Smooth muscle cell (in vitro differentiated cells): ENCODE measurements at regions not wholly inside any gene's neighbourhood (a gene's known extent, or its start where the extent isn't known, plus 50 kb on each side); places are given as distances from the start of the nearest gene placed in this dataset. TPM values are rescaled to one million over a fixed set of nuclear protein-coding genes. Genes with fewer than 3 reads are reported as not detected.
"Not testable (repeated sequence)": the region's sequence is repeated elsewhere in the genome, so short reads cannot be mapped to it uniquely, and the experiment has no call there.

Experiments used
- DNase-seq: peaks from one replicate; lab custom pipeline; 2025; ENCODE audit not compliant: unreplicated experiment; lab: John Stamatoyannopoulos, UW
- H2AFZ ChIP-seq: fragments of 200-600 bp; sonication (generic); 2 replicates; pipeline ENCODE4 v1.6.0; 2016; ENCODE audit warnings: antibody characterized with exemption, low read depth, mild to moderate bottlenecking
- H3F3A ChIP-seq: fragments of 200-600 bp; sonication (generic); 2 replicates; pipeline ENCODE4 v1.6.0; 2017; ENCODE audit warnings: antibody characterized with exemption, low read depth
- H3K27ac ChIP-seq: fragments of 200-600 bp; sonication (generic); 2 replicates; pipeline ENCODE4 v1.5.1; 2016; ENCODE audit warnings: low read depth, mild to moderate bottlenecking
- H3K27me3 ChIP-seq: fragments of 200-600 bp; sonication (generic); 2 replicates; pipeline ENCODE4 v1.6.1; 2016; ENCODE audit warnings: low read depth, mild to moderate bottlenecking
- H3K36me3 ChIP-seq: fragments of 200-600 bp; sonication (generic); 2 replicates; pipeline ENCODE4 v1.5.1; 2016; ENCODE audit warnings: low read depth
- H3K4me1 ChIP-seq: fragments of 200-600 bp; sonication (generic); 2 replicates; pipeline ENCODE4 v1.5.1; 2016; ENCODE audit warnings: low read depth
- H3K4me2 ChIP-seq: fragments of 200-600 bp; sonication (generic); 2 replicates; pipeline ENCODE4 v1.6.0; 2016; ENCODE audit warnings: mild to moderate bottlenecking
- H3K4me3 ChIP-seq: fragments of 200-600 bp; sonication (generic); 2 replicates; pipeline ENCODE4 v1.5.1; 2016; ENCODE audit warnings: mild to moderate bottlenecking
- H3K79me2 ChIP-seq: fragments of 200-600 bp; sonication (generic); 2 replicates; pipeline ENCODE4 v1.6.0; 2016; ENCODE audit warnings: low read depth, mild to moderate bottlenecking
- H3K9ac ChIP-seq: fragments of 200-600 bp; sonication (generic); 2 replicates; pipeline ENCODE4 v1.6.0; 2016; ENCODE audit warnings: low read depth
- H3K9me3 ChIP-seq: fragments of 200-600 bp; sonication (generic); replicated peaks from 2 replicates; pipeline ENCODE4 v1.5.1; 2016; ENCODE audit warnings: low read depth
- H4K20me1 ChIP-seq: fragments of 200-600 bp; sonication (generic); 2 replicates; pipeline ENCODE4 v1.6.0; 2016; ENCODE audit warnings: low read depth
- CTCF ChIP-seq: fragments of 200-600 bp; sonication (generic); IDR thresholded peaks from 2 replicates; pipeline ENCODE4 v1.5.1; 2017; ENCODE audit warnings: borderline replicate concordance, mild to moderate bottlenecking, antibody characterized with exemption; ENCODE audit not compliant: insufficient read depth, poor library complexity, severe bottlenecking
- WGBS: methylation state at CpG from one replicate; pipeline ENCODE4 v1.1.7; 2016; ENCODE audit warnings: low lambda C conversion rate; 5-methylcytosine and 5-hydroxymethylcytosine counted together
- small RNA-seq: library from RNA; depleted of rRNA; stranded (forward); fragments of <200 nt; gene quantifications from one replicate; pipeline ENCODE3, GENCODE V24; 2014

GRCh38 chr5:62252519-62252918, 53.5 kb upstream of the KIF2A start:
- H3F3A ChIP-seq, DNase-seq, H3K4me2 ChIP-seq, H3K36me3 ChIP-seq, H3K4me3 ChIP-seq, H3K9ac ChIP-seq, H3K9me3 ChIP-seq, H3K27me3 ChIP-seq, H2AFZ ChIP-seq, H3K79me2 ChIP-seq, H4K20me1 ChIP-seq, H3K27ac ChIP-seq: not testable (repeated sequence)
- WGBS = 84% methylated on average over 2 of the region's 2 CpGs
- peaks cover 11% of the 10 kb centered on the region for H3K4me1 ChIP-seq

- not testable (repeated sequence) for H4K20me1 ChIP-seq, H3K4me3 ChIP-seq, H3K79me2 ChIP-seq, H2AFZ ChIP-seq, H3K27me3 ChIP-seq, H3K4me2 ChIP-seq, H3K9ac ChIP-seq, H3K36me3 ChIP-seq, H3K27ac ChIP-seq, DNase-seq, H3F3A ChIP-seq, H3K9me3 ChIP-seq
- peaks cover 11% of the 10 kb centered on the region for H3K4me1 ChIP-seq
- 96% methylated on average over 1 of the region's 1 CpG for WGBS
These were observed 50.5 kb upstream of the KIF2A start for GRCh38 chr5:62255551-62255950.

- DNase-seq = no peak
These were observed 49.6 kb upstream of the KIF2A start for GRCh38 chr5:62256161-62257019.

More at GRCh38 chr5:62256161-62257019, 49.6 kb upstream of the KIF2A start:
- H3F3A ChIP-seq = no peaks in the 10 kb centered on the region
- H3K9ac ChIP-seq = no peak overlapping the region
- H2AFZ ChIP-seq = peak overlapping the region; percentile 11
- TF ChIP-seq CTCF = no peak
- H3K4me3 ChIP-seq = no peak overlapping the region
- WGBS = 51% methylated on average over 8 of the region's 8 CpGs
- no peaks in the 10 kb centered on the region for H3K27me3 ChIP-seq
- H3K9me3 ChIP-seq = no peaks in the 10 kb centered on the region
- H3K79me2 ChIP-seq = no peaks in the 10 kb centered on the region
- H3K27ac ChIP-seq = no peak overlapping the region
- H3K4me1 ChIP-seq = peaks cover 11% of the 10 kb centered on the region
- H4K20me1 ChIP-seq = no peaks in the 10 kb centered on the region
- no peak overlapping the region for H3K4me2 ChIP-seq
- no peaks in the 10 kb centered on the region for H3K36me3 ChIP-seq

Small RNA genes lying in the stretch of these regions (small RNA-seq; reads per million reads assigned to genes)
- not detected for gene RN7SKP157
- not detected for gene RNU6-913P
